MM.1S (cell line): ENCODE measurements at regions not wholly inside any gene's neighbourhood (a gene's known extent, or its start where the extent isn't known, plus 50 kb on each side); places are given as distances from the start of the nearest gene placed in this dataset.

Source experiments
- CTCF ChIP-seq: fragments of 300-600 bp; sonication (generic); IDR thresholded peaks from 2 replicates; pipeline ENCODE4 v1.5.1; 2016; ENCODE audit warnings: antibody characterized with exemption, low read length, mixed read lengths
- EZH2 ChIP-seq: fragments of 300-600 bp; sonication (generic); optimal IDR thresholded peaks from 2 replicates; pipeline ENCODE3; 2017; ENCODE audit warnings: low read depth, mild to moderate bottlenecking, antibody characterized with exemption, low read length, mixed read lengths

GRCh38 chr7:46530081-46530750, 609.1 kb upstream of the IGFBP3 start:
- TF ChIP-seq CTCF (no peak), EZH2 (no peak)
